T-helper 9 cell (primary cell): ENCODE measurements at regions not wholly inside any gene's neighbourhood (a gene's known extent, or its start where the extent isn't known, plus 50 kb on each side); places are given as distances from the start of the nearest gene placed in this dataset.
"Not testable (repeated sequence)": the region's sequence is repeated elsewhere in the genome, so short reads cannot be mapped to it uniquely, and the experiment has no call there.

Experiments
- DNase-seq: peaks from one replicate; pipeline ENCODE4 v3.0.0-alpha.2; 2020

- no peak for DNase-seq
Observed at GRCh38 chr5:7242118-7242710, 153.7 kb upstream of the ADCY2 start.

- DNase-seq: no peak
Observed at GRCh38 chr5:7244208-7244607, 151.7 kb upstream of the ADCY2 start.

GRCh38 chr5:7245121-7245651 is 150.8 kb upstream of the ADCY2 start:
- no peak for DNase-seq

- no peak for DNase-seq
Observed at GRCh38 chr5:7246287-7246686, 149.7 kb upstream of the ADCY2 start.

GRCh38 chr5:7250004-7250403 is 145.9 kb upstream of the ADCY2 start:
- DNase-seq: no peak

GRCh38 chr5:7250611-7251010 is 145.3 kb upstream of the ADCY2 start:
- no peak for DNase-seq

GRCh38 chr5:7251132-7251531 is 144.8 kb upstream of the ADCY2 start:
- no peak for DNase-seq

GRCh38 chr5:7261049-7261448 is 134.9 kb upstream of the ADCY2 start:
- DNase-seq: no peak

- DNase-seq: no peak
Observed at GRCh38 chr5:7261900-7262299, 134.0 kb upstream of the ADCY2 start.

GRCh38 chr5:7263398-7264015 is 132.4 kb upstream of the ADCY2 start:
- DNase-seq: not testable (repeated sequence)

- not testable (repeated sequence) for DNase-seq
Observed at GRCh38 chr5:7265776-7266175, 130.2 kb upstream of the ADCY2 start.

- DNase-seq: not testable (repeated sequence)
Observed at GRCh38 chr5:7268722-7269121, 127.2 kb upstream of the ADCY2 start.

- DNase-seq: no peak
Observed at GRCh38 chr5:7269591-7270274, 126.2 kb upstream of the ADCY2 start.

- DNase-seq: no peak
Observed at GRCh38 chr5:7271435-7272084, 124.4 kb upstream of the ADCY2 start.

GRCh38 chr5:7272408-7272965 is 123.5 kb upstream of the ADCY2 start:
- no peak for DNase-seq

- DNase-seq: no peak
Observed at GRCh38 chr5:7274203-7274602, 121.7 kb upstream of the ADCY2 start.

GRCh38 chr5:7289634-7290033 is 106.3 kb upstream of the ADCY2 start:
- DNase-seq: not testable (repeated sequence)

- not testable (repeated sequence) for DNase-seq
Observed at GRCh38 chr5:7297821-7298220, 98.1 kb upstream of the ADCY2 start.

- not testable (repeated sequence) for DNase-seq
Observed at GRCh38 chr5:7299731-7300130, 96.2 kb upstream of the ADCY2 start.

- not testable (repeated sequence) for DNase-seq
Observed at GRCh38 chr5:7305000-7305674, 90.8 kb upstream of the ADCY2 start.

GRCh38 chr5:7306556-7306955 is 89.4 kb upstream of the ADCY2 start:
- DNase-seq: not testable (repeated sequence)

- DNase-seq: not testable (repeated sequence)
Observed at GRCh38 chr5:7307709-7308108, 88.2 kb upstream of the ADCY2 start.
